ENCODE measurements at regions not wholly inside any gene's neighbourhood (a gene's known extent, or its start where the extent isn't known, plus 50 kb on each side); places are given as distances from the start of the nearest gene placed in this dataset.

DNA sequence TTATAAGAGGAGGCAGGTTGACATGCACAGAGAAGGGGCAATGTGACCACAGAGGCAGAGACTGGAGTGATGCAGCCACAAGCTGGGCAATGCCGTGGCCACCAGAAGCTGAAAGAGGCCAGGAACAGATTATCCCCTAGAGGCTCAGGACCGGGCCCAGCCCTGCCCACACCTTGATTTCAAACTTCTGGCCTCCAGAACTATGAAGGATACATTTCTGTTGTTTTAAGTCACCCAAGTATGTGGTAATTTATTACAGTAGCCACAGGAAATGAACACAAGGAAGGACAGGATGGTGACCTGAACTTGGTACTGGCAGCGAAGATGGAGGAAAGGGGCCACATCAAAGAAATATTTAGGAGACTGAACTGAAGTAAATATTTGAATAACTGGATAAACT lies 66.8 kb upstream of the RIOK3 start:
- peak in 1 of 2 donors; percentile 28 for DNase-seq (ENCODE audit: low read depth in 2 of 2)

GRCh38 chr18:23387265-23387664 lies 65.8 kb upstream of the RIOK3 start:
- no peak for DNase-seq (ENCODE audit: low read depth in 2 of 2)

DNA sequence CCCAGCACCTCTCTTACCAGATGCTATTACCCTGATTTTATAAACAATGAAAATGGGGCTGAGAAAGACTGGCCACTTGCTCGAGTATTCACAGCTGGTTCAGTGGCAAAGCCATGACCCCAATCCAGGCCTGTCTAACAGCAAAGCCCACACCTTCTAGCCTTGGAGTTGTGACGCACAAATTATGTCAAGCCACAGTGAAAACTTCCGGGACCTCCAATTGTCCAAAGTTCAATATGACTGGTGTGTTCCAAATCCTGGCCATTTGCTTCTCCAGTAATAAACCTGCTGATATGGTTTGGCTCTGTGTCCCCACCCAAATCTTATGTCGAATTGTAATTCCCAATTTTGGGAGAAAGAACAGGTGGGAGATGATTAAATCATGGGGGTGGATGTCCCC lies 64.7 kb upstream of the RIOK3 start:
- DNase-seq (ENCODE audit: low read depth in 2 of 2), result no peak

GRCh38 chr18:23391156-23391555 lies 61.9 kb upstream of the RIOK3 start:
- DNase-seq (ENCODE audit: low read depth in 2 of 2), result no peak

GRCh38 chr18:23397907-23398306 lies 55.2 kb upstream of the RIOK3 start:
- no peak for DNase-seq (ENCODE audit: low read depth in 2 of 2)

DNA sequence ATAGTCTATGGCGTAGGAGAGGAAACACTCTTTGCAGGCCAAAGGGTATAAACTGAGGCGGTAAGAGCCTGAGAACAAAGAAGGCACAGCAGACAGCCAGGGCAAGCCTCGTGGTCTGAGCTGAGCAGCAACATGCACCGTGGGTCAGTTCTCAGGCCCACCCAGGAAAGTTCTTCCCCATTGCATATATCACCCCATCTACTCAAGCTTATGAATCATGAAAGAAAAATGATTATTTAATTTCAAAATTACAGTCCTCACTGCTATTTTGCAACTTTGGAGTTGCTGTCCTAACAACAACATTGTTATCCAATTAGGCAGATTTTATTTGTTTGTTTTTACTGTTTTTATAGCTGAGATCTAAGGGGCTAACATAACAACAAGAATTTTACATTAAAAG lies 54.7 kb upstream of the RIOK3 start:
- no peak for DNase-seq (ENCODE audit: low read depth in 2 of 2)

GRCh38 chr18:23399067-23399466 lies 54.0 kb upstream of the RIOK3 start:
- no peak for DNase-seq (ENCODE audit: low read depth in 2 of 2)

GRCh38 chr18:23400918-23401317 lies 52.2 kb upstream of the RIOK3 start:
- DNase-seq (ENCODE audit: low read depth in 2 of 2), result no peak

- peak; percentile 92 to 97 for DNase-seq (ENCODE audit: low read depth in 2 of 2)
Observed at GRCh38 chr18:23401400-23402347, 51.4 kb upstream of the RIOK3 start.
